ENCODE measurements at regions not wholly inside any gene's neighbourhood (a gene's known extent, or its start where the extent isn't known, plus 50 kb on each side); places are given as distances from the start of the nearest gene placed in this dataset.

DNA sequence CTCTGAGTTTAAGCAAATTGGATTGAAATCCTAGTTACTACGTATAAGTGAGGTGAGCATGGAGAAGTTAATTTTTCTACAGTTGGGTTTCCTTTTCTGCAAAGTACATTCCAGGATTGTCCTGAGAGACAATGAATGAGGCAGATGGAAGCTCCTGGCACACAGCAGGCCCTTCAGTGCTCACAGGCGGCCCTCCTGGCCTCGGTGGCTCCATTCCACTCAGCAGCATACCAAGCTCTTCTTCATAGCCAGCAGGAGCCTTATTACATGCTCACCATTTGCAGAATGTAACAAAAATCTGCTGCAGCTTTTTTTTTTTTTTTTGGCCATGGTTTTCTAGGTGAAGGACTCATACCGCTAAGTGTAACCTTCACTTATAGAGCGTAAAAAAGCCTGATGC, 113.2 kb upstream of the FAM9B start:
- ATAC-seq (no peak), DNase-seq (no peak)
- peaks cover 0 to 39% (median 0%) of the 10 kb centered on the region in 7 donors for H3K27me3 ChIP-seq
- WGBS, 2 donors: 84 to 86% methylated on average over 5 of the region's 5 CpGs
- H3K36me3 ChIP-seq: no peaks in the 10 kb centered on the region
- H3K4me3 ChIP-seq: no peak overlapping the region
- intact Hi-C loops (cut with DNase I): no loop called here
- TF ChIP-seq, protein P1, sequence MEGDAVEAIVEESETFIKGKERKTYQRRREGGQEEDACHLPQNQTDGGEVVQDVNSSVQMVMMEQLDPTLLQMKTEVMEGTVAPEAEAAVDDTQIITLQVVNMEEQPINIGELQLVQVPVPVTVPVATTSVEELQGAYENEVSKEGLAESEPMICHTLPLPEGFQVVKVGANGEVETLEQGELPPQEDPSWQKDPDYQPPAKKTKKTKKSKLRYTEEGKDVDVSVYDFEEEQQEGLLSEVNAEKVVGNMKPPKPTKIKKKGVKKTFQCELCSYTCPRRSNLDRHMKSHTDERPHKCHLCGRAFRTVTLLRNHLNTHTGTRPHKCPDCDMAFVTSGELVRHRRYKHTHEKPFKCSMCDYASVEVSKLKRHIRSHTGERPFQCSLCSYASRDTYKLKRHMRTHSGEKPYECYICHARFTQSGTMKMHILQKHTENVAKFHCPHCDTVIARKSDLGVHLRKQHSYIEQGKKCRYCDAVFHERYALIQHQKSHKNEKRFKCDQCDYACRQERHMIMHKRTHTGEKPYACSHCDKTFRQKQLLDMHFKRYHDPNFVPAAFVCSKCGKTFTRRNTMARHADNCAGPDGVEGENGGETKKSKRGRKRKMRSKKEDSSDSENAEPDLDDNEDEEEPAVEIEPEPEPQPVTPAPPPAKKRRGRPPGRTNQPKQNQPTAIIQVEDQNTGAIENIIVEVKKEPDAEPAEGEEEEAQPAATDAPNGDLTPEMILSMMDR (IDR thresholded peaks at IDR 0.05): no peak
- H3K4me1 ChIP-seq: no peaks in the 10 kb centered on the region
- H3K27ac ChIP-seq: no peak overlapping the region
- peaks cover 0 to 7% (median 0%) of the 10 kb centered on the region in 11 donors for H3K9me3 ChIP-seq

- no peaks in the 10 kb centered on the region for H3K36me3 ChIP-seq
- TF ChIP-seq, protein P1 (IDR thresholded peaks at IDR 0.05): no peak
- 56 to 57% methylated on average over 6 to 7 of the region's 7 CpGs for WGBS, 2 donors
- peaks cover 0 to 39% (median 0%) of the 10 kb centered on the region in 7 donors for H3K27me3 ChIP-seq
- intact Hi-C loops (cut with DNase I): no loop called here
- H3K27ac ChIP-seq: no peak overlapping the region
- peaks cover 0 to 7% (median 0%) of the 10 kb centered on the region in 11 donors for H3K9me3 ChIP-seq
- DNase-seq: no peak
- H3K4me1 ChIP-seq: no peaks in the 10 kb centered on the region
- no peak for ATAC-seq
- no peak overlapping the region for H3K4me3 ChIP-seq
Observed at GRCh38 chrX:9147726-9148125, 113.8 kb upstream of the FAM9B start.

DNA sequence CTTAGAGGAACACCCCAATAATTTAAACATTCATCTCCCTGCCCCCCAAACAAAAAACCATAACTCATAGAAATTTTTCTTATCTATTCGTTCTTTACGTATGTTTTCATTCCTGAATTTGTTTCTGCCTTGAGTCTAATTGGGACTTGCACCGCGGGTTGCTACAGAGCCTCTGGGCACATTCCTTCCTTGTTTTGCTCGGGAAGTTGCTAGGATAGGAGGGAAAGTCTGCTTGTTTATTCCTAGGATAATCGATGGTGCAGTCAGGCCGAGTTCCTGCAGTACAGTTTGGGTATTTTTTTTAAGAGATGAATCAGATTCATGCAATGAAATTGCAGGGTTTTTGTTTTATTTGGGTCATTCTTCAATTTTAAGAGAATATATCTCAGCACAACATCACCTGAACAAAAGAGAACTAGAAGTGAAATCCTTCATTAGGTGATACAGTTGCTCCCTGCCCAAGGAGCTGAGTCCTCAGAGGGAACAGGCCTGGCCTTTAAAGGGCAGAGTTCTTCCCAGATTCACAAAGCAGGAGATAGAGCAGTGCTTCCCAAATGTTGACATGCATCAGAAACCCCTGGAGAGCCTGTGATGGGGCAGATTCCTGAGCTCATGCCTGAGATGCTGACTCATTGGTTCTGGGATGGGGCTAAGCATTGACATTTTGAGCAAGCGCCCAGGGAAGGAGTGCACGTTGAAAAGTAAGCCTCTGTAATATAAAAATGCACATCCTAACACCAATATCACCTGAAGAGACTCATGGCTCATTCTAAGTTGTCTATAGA, 114.9 kb upstream of the FAM9B start:
- TF ChIP-seq, protein P1 (IDR thresholded peaks at IDR 0.05): no peak
- ATAC-seq: peak in 1 of 8 donors; percentile 41
- WGBS, 2 donors: 44 to 51% methylated on average over 9 of the region's 9 CpGs

DNA sequence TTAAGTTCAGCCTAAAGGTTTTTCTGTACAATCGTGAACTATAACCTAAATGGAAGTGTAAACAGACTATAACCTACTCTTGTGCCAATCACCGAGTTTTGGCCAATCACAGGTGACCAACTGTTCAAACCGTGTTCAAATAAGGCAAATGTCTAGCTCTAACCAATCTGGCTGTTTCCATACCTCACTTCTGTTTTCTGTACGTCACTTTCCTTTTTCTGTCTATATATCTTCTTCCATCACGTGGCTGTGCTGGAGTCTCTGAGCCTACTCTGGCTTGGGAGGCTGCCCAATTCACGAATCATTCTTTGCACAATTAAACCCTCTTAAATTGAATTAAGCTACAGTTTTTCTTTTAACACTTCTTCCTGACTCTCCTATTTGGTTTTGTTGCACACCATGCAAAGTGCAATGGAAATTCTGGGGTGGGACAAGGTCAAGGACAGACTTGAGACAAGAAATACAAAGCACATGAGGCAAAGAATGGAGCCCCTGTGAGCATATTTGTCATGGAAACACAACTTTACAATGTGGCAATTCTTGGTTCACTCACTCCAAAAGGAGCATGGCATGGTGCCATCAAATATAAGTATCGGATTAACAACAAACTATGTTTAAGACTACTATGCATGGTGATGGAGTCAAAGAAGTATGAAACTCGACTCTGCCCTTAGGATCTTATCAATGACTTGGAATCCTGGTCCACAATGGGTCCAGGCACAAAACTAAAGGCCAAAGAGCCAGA, 115.7 kb upstream of the FAM9B start:
- no peaks in the 10 kb centered on the region for H3K36me3 ChIP-seq
- TF ChIP-seq, protein P1 (IDR thresholded peaks at IDR 0.05): no peak
- no peak overlapping the region for H3K27ac ChIP-seq
- no peaks in the 10 kb centered on the region for H3K4me1 ChIP-seq
- H3K4me3 ChIP-seq: no peak overlapping the region
- ATAC-seq: no peak
- no peak for DNase-seq
- WGBS, 2 donors: 84 to 86% methylated on average over 8 of the region's 8 CpGs
- intact Hi-C loops (cut with DNase I): no loop called here
- peaks cover 0 to 33% (median 0%) of the 10 kb centered on the region in 7 donors for H3K27me3 ChIP-seq
- peaks cover 0 to 7% (median 0%) of the 10 kb centered on the region in 11 donors for H3K9me3 ChIP-seq

More for the DNA sequence above, 114.9 kb upstream of the FAM9B start:
- Histone ChIP-seq H3K36me3 (no peaks in the 10 kb centered on the region), H3K27me3 (peaks cover 0 to 34% (median 0%) of the 10 kb centered on the region in 7 donors), H3K4me1 (no peaks in the 10 kb centered on the region), H3K9me3 (peaks cover 0 to 7% (median 0%) of the 10 kb centered on the region in 11 donors), H3K27ac (no peak overlapping the region), H3K4me3 (no peak overlapping the region)
- intact Hi-C loops (cut with DNase I): no loop called here
- DNase-seq: no peak

All from heart right ventricle (tissue), 16 donors.